ENCODE measurements at regions not wholly inside any gene's neighbourhood (a gene's known extent, or its start where the extent isn't known, plus 50 kb on each side); places are given as distances from the start of the nearest gene placed in this dataset.

- H3K27me3 Mint-ChIP-seq (ENCODE audit: unreplicated experiment) = no peaks in the 10 kb centered on the region
- no peaks in the 10 kb centered on the region for H3K36me3 Mint-ChIP-seq (ENCODE audit: low read depth, unreplicated experiment)
- no peaks in the 10 kb centered on the region for H3K4me1 Mint-ChIP-seq (ENCODE audit: unreplicated experiment)
- H3K4me3 Mint-ChIP-seq (ENCODE audit: unreplicated experiment) = no peak overlapping the region
- H3K9me3 Mint-ChIP-seq (ENCODE audit: unreplicated experiment) = no peaks in the 10 kb centered on the region
- no peak for DNase-seq (ENCODE audit: low spot score)
- no peak overlapping the region for H3K27ac Mint-ChIP-seq (ENCODE audit: unreplicated experiment)
- TF ChIP-seq CTCF (IDR thresholded peaks at IDR 0.05; ENCODE audit: unreplicated experiment) = no peak
Measured at GRCh38 chr1:229210844-229211243, 60.1 kb upstream of the RAB4A start.

- Mint-ChIP-seq H3K9me3 (ENCODE audit: unreplicated experiment) (no peaks in the 10 kb centered on the region), H3K4me1 (ENCODE audit: unreplicated experiment) (no peaks in the 10 kb centered on the region)
Measured at GRCh38 chr1:229213797-229214196, 57.1 kb upstream of the RAB4A start.

GRCh38 chr1:229217716-229218115 is 53.2 kb upstream of the RAB4A start:
- no peak for DNase-seq (ENCODE audit: low spot score)
- no peak for TF ChIP-seq CTCF (IDR thresholded peaks at IDR 0.05; ENCODE audit: unreplicated experiment)
- Mint-ChIP-seq H3K4me1 (ENCODE audit: unreplicated experiment) (no peaks in the 10 kb centered on the region), H3K4me3 (ENCODE audit: unreplicated experiment) (no peak overlapping the region), H3K36me3 (ENCODE audit: low read depth, unreplicated experiment) (no peaks in the 10 kb centered on the region), H3K27me3 (ENCODE audit: unreplicated experiment) (no peaks in the 10 kb centered on the region), H3K27ac (ENCODE audit: unreplicated experiment) (no peak overlapping the region), H3K9me3 (ENCODE audit: unreplicated experiment) (no peaks in the 10 kb centered on the region)

More at GRCh38 chr1:229213797-229214196, 57.1 kb upstream of the RAB4A start:
- DNase-seq (ENCODE audit: low spot score) = no peak
- TF ChIP-seq CTCF (IDR thresholded peaks at IDR 0.05; ENCODE audit: unreplicated experiment) = no peak
- Mint-ChIP-seq H3K27me3 (ENCODE audit: unreplicated experiment) (no peaks in the 10 kb centered on the region), H3K4me3 (ENCODE audit: unreplicated experiment) (no peak overlapping the region), H3K36me3 (ENCODE audit: low read depth, unreplicated experiment) (no peaks in the 10 kb centered on the region), H3K27ac (ENCODE audit: unreplicated experiment) (no peak overlapping the region)

GRCh38 chr1:229218612-229219025 is 52.3 kb upstream of the RAB4A start:
- DNase-seq (ENCODE audit: low spot score) = no peak
- Mint-ChIP-seq H3K36me3 (ENCODE audit: low read depth, unreplicated experiment) (no peaks in the 10 kb centered on the region), H3K9me3 (ENCODE audit: unreplicated experiment) (no peaks in the 10 kb centered on the region), H3K4me1 (ENCODE audit: unreplicated experiment) (no peaks in the 10 kb centered on the region), H3K4me3 (ENCODE audit: unreplicated experiment) (no peak overlapping the region), H3K27me3 (ENCODE audit: unreplicated experiment) (no peaks in the 10 kb centered on the region), H3K27ac (ENCODE audit: unreplicated experiment) (no peak overlapping the region)
- no peak for TF ChIP-seq CTCF (IDR thresholded peaks at IDR 0.05; ENCODE audit: unreplicated experiment)

- Mint-ChIP-seq H3K4me3 (ENCODE audit: unreplicated experiment) (no peak overlapping the region), H3K4me1 (ENCODE audit: unreplicated experiment) (no peaks in the 10 kb centered on the region)
Measured at GRCh38 chr1:229220163-229220846, 50.6 kb upstream of the RAB4A start.

More at GRCh38 chr1:229220163-229220846, 50.6 kb upstream of the RAB4A start:
- H3K27ac Mint-ChIP-seq (ENCODE audit: unreplicated experiment) = no peak overlapping the region
- TF ChIP-seq CTCF (IDR thresholded peaks at IDR 0.05; ENCODE audit: unreplicated experiment) = no peak
- DNase-seq (ENCODE audit: low spot score) = no peak
- no peaks in the 10 kb centered on the region for H3K27me3 Mint-ChIP-seq (ENCODE audit: unreplicated experiment)
- no peaks in the 10 kb centered on the region for H3K36me3 Mint-ChIP-seq (ENCODE audit: low read depth, unreplicated experiment)
- no peaks in the 10 kb centered on the region for H3K9me3 Mint-ChIP-seq (ENCODE audit: unreplicated experiment)

All from endothelial cell (in vitro differentiated cells).